ENCODE measurements at regions not wholly inside any gene's neighbourhood (a gene's known extent, or its start where the extent isn't known, plus 50 kb on each side); places are given as distances from the start of the nearest gene placed in this dataset.

GRCh38 chr7:81629702-81630101 is 140.1 kb downstream of the HGF start:
- no peak for DNase-seq (ENCODE audit: extremely low read depth, low read depth)
- no peak for TF ChIP-seq CTCF (IDR thresholded peaks at IDR 0.05; ENCODE audit: low read depth, low read length, missing control alignments)
- H3K4me3 ChIP-seq (replicated peaks; ENCODE audit: low read depth, low read length) = no peak overlapping the region

GRCh38 chr7:81628951-81629350 is 140.9 kb downstream of the HGF start:
- DNase-seq (ENCODE audit: extremely low read depth, low read depth) = no peak
- TF ChIP-seq CTCF (IDR thresholded peaks at IDR 0.05; ENCODE audit: low read depth, low read length, missing control alignments) = no peak
- H3K4me3 ChIP-seq (replicated peaks; ENCODE audit: low read depth, low read length) = no peak overlapping the region

- H3K4me3 ChIP-seq (replicated peaks; ENCODE audit: low read depth, low read length) = no peak overlapping the region
- no peak for DNase-seq (ENCODE audit: extremely low read depth, low read depth)
- no peak for TF ChIP-seq CTCF (IDR thresholded peaks at IDR 0.05; ENCODE audit: low read depth, low read length, missing control alignments)
Measured at GRCh38 chr7:81627536-81628287, 142.1 kb downstream of the HGF start.

GRCh38 chr7:81626008-81626407 is 143.8 kb downstream of the HGF start:
- TF ChIP-seq CTCF (IDR thresholded peaks at IDR 0.05; ENCODE audit: low read depth, low read length, missing control alignments) = no peak
- no peak overlapping the region for H3K4me3 ChIP-seq (replicated peaks; ENCODE audit: low read depth, low read length)
- no peak for DNase-seq (ENCODE audit: extremely low read depth, low read depth)

- peak; percentile 94 for DNase-seq (ENCODE audit: extremely low read depth, low read depth)
- no peak for TF ChIP-seq CTCF (IDR thresholded peaks at IDR 0.05; ENCODE audit: low read depth, low read length, missing control alignments)
- H3K4me3 ChIP-seq (replicated peaks; ENCODE audit: low read depth, low read length) = no peak overlapping the region
Measured at GRCh38 chr7:81624650-81625631, 144.9 kb downstream of the HGF start.

GRCh38 chr7:81624021-81624592 is 145.7 kb downstream of the HGF start:
- TF ChIP-seq CTCF (IDR thresholded peaks at IDR 0.05; ENCODE audit: low read depth, low read length, missing control alignments) = no peak
- peak; percentile 52 for DNase-seq (ENCODE audit: extremely low read depth, low read depth)
- H3K4me3 ChIP-seq (replicated peaks; ENCODE audit: low read depth, low read length) = no peak overlapping the region

Measured in HFF-Myc (cell line).